Spleen (tissue), 11 donors: ENCODE measurements at regions not wholly inside any gene's neighbourhood (a gene's known extent, or its start where the extent isn't known, plus 50 kb on each side); places are given as distances from the start of the nearest gene placed in this dataset.

Experiments used
- DNase-seq: peaks from one replicate; pipeline ENCODE4 v3.0.0-alpha.2; 2020
- H3K27ac ChIP-seq, 8 donors: fragments of 200-600 bp; sonication (generic) in 7 of 8; 1 replicate in 4 of 8; 2 replicates in 4 of 8; pipeline versions ENCODE4 v1.5.0 to v1.8.0; 2016 to 2021; ENCODE audit warnings: inconsistent platforms in 4 of 8, mild to moderate bottlenecking in 4 of 8, moderate library complexity in 1 of 8
- H3K27me3 ChIP-seq, 7 donors: fragments of 200-600 bp; sonication (generic) in 6 of 7; replicated peaks in 1 of 7; 1 replicate in 4 of 7; 2 replicates in 3 of 7; pipeline versions ENCODE4 v1.5.0 to v1.8.0; 2016 to 2021; ENCODE audit warnings: inconsistent platforms in 3 of 7, mild to moderate bottlenecking in 1 of 7
- H3K36me3 ChIP-seq, 6 donors: fragments of 200-600 bp; sonication (generic) in 5 of 6; 1 replicate in 4 of 6; 2 replicates in 2 of 6; pipeline versions ENCODE4 v1.5.0 to v1.8.0; 2016 to 2021; ENCODE audit warnings: inconsistent platforms in 2 of 6
- H3K4me1 ChIP-seq, 6 donors: fragments of 200-600 bp; sonication (generic) in 5 of 6; 1 replicate in 3 of 6; 2 replicates in 3 of 6; pipeline versions ENCODE4 v1.5.0 to v1.8.0; 2016 to 2021; ENCODE audit warnings: inconsistent platforms in 3 of 6
- H3K4me3 ChIP-seq, 8 donors: fragments of 200-600 bp; sonication (generic) in 7 of 8; 1 replicate in 4 of 8; 2 replicates in 4 of 8; pipeline versions ENCODE4 v1.5.0 to v1.8.0; 2016 to 2021; ENCODE audit warnings: inconsistent platforms in 4 of 8, mild to moderate bottlenecking in 4 of 8, moderate library complexity in 2 of 8
- H3K9me3 ChIP-seq, 8 donors: fragments of 200-600 bp; sonication (generic) in 7 of 8; 1 replicate in 4 of 8; 2 replicates in 4 of 8; pipeline versions ENCODE4 v1.5.0 to v1.8.0; 2016 to 2021; ENCODE audit warnings: inconsistent platforms in 4 of 8
- POLR2A ChIP-seq, 3 donors: fragments of 450-650 bp; IDR thresholded peaks; one replicate each; pipeline ENCODE4 v1.5.1; 2017; ENCODE audit warnings: antibody characterized with exemption in 3 of 3, mild to moderate bottlenecking in 1 of 3
- POLR2AphosphoS5 ChIP-seq, 3 donors: sonication (generic); formaldehyde crosslinking; IDR thresholded peaks; one replicate each; pipeline ENCODE4 v1.5.1; 2017; ENCODE audit warnings: antibody characterized with exemption in 3 of 3
- WGBS, 5 donors: extraction: QIAGEN DNeasy Blood & Tissue Kit in 3 of 5; methylation state at CpG; one replicate each; pipeline versions ENCODE4 v1.1.5 to v1.1.7; 2013 to 2018; 5-methylcytosine and 5-hydroxymethylcytosine counted together
- intact Hi-C: fragments of 100-400 bp; cut with DNase I; formaldehyde crosslinking; loops from one replicate; pipeline ENCODE4 v1.15.0; 2023; ENCODE audit warnings: low total_unique reads
- TF ChIP-seq, protein P1 (sequence below), 11 experiments: fragments of 200-600 bp in 7 of 11; fragments of 450-650 bp in 4 of 11; sonication (generic) in 4 of 11; IDR thresholded peaks in 8 of 11; conservative IDR thresholded peaks in 3 of 11; 1 replicate in 7 of 11; 2 replicates in 4 of 11; pipeline versions ENCODE4 v1.4.0 to v1.8.0; 2016 to 2021; ENCODE audit warnings: antibody characterized with exemption in 11 of 11, inconsistent platforms in 4 of 11, mild to moderate bottlenecking in 1 of 11
- donor health status: healthy with polysubstance abuse.
- donor health status: DM: no; HTN: no; CAD: no; lungs with moderate emphysema.
- donor health status: DM: no; HTN: no; CAD: no.
- donor health status: Bipolar disorder and iron deficiency.
- donor health status: healthy.
- donor health status: DM: no; HTN: no; CAD: no.
- donor health status: DM: yes; HTN: yes; CAD: no.

DNA sequence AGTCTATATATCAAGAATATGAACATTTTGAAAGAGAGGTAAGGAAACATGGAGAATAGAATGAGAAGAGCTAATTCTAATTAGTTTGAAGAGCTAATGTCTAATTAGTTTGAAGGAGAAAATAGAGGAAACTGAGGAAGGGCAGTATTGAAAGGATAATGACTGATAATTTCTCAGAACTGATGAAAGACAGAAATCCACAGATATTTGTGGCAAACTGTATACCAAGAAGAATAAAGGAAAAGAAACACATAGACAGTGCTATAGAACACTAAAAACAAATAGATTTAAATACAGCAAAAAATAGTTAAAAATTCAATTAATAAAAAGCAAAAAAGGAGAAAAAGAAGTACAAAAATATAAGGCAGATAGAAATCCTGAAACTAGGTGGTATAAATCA, 354.4 kb downstream of the QKI start:
- TF ChIP-seq POLR2A (IDR thresholded peaks at IDR 0.05) (no peak), POLR2AphosphoS5 (IDR thresholded peaks at IDR 0.05) (no peak)
- TF ChIP-seq, protein P1, sequence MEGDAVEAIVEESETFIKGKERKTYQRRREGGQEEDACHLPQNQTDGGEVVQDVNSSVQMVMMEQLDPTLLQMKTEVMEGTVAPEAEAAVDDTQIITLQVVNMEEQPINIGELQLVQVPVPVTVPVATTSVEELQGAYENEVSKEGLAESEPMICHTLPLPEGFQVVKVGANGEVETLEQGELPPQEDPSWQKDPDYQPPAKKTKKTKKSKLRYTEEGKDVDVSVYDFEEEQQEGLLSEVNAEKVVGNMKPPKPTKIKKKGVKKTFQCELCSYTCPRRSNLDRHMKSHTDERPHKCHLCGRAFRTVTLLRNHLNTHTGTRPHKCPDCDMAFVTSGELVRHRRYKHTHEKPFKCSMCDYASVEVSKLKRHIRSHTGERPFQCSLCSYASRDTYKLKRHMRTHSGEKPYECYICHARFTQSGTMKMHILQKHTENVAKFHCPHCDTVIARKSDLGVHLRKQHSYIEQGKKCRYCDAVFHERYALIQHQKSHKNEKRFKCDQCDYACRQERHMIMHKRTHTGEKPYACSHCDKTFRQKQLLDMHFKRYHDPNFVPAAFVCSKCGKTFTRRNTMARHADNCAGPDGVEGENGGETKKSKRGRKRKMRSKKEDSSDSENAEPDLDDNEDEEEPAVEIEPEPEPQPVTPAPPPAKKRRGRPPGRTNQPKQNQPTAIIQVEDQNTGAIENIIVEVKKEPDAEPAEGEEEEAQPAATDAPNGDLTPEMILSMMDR (IDR thresholded peaks at IDR 0.05 in 8 of 11, conservative IDR thresholded peaks at IDR 0.05 in 3 of 11) = no peak
- intact Hi-C loops = no loop called here

DNA sequence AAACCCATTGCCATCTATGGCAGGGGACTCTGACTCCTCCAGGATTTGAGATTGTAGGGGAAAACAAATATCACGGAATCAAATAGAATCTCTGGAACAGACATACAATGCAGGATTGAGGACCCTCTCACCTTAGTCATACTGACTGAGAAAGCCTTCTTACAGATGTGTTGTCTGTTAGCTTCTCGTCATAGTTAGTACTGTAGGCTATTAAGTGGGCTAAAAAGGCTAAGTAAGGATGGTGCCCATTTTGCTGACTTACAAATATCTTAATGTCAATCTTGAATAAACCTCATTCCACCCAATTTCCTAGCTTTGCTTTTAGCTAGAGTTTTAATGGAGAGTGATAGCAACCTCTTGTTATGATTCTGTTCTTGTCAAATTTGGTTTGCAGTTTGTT, 352.4 kb downstream of the QKI start:
- Histone ChIP-seq H3K4me1 (no peaks in the 10 kb centered on the region), H3K36me3 (no peaks in the 10 kb centered on the region), H3K4me3 (no peak overlapping the region), H3K27me3 (peaks cover 0 to 3% (median 0%) of the 10 kb centered on the region in 7 donors), H3K9me3 (no peaks in the 10 kb centered on the region), H3K27ac (no peak overlapping the region)
- TF ChIP-seq POLR2A (IDR thresholded peaks at IDR 0.05) (no peak), POLR2AphosphoS5 (IDR thresholded peaks at IDR 0.05) (no peak)
- TF ChIP-seq, protein P1 (IDR thresholded peaks at IDR 0.05 in 8 of 11, conservative IDR thresholded peaks at IDR 0.05 in 3 of 11) = no peak
- DNase-seq = no peak
- WGBS, 5 donors = 92 to 99% (median 94%) methylated on average over 2 of the region's 2 CpGs
- intact Hi-C loops = no loop called here

More for the DNA sequence above, 354.4 kb downstream of the QKI start:
- Histone ChIP-seq H3K4me1 (no peaks in the 10 kb centered on the region), H3K9me3 (no peaks in the 10 kb centered on the region), H3K36me3 (no peaks in the 10 kb centered on the region), H3K4me3 (no peak overlapping the region), H3K27me3 (no peaks in the 10 kb centered on the region), H3K27ac (no peak overlapping the region)
- DNase-seq = no peak

DNA sequence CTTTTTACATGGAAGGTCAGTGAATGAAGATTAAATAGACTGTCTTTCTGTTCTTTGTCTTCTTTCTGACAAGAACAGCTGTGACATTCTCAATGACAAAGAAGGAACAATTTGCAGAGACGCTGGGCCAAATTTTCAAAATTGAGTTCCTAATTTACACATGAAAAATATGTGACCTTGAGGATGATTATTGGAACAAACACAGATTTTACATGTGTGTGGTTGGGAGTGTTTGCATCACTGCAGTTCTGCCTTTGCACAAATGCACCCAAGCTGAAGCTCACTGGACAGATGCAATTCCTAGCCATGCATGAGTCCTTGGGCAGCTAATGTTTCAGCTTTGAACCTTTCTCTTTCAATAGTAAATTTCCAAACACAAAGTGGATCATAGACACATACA, 350.8 kb downstream of the QKI start:
- no peak overlapping the region for H3K4me3 ChIP-seq
- H3K4me1 ChIP-seq = no peaks in the 10 kb centered on the region
- peaks cover 0 to 8% (median 0%) of the 10 kb centered on the region in 7 donors for H3K27me3 ChIP-seq
- H3K9me3 ChIP-seq = no peaks in the 10 kb centered on the region
- TF ChIP-seq POLR2AphosphoS5 (IDR thresholded peaks at IDR 0.05) (no peak), POLR2A (IDR thresholded peaks at IDR 0.05) (no peak)
- TF ChIP-seq, protein P1 (IDR thresholded peaks at IDR 0.05 in 8 of 11, conservative IDR thresholded peaks at IDR 0.05 in 3 of 11) = no peak
- no peak overlapping the region for H3K27ac ChIP-seq
- intact Hi-C loops = no loop called here
- H3K36me3 ChIP-seq = no peaks in the 10 kb centered on the region
- 86 to 97% (median 92%) methylated on average over 1 of the region's 1 CpG for WGBS, 5 donors
- no peak for DNase-seq

DNA sequence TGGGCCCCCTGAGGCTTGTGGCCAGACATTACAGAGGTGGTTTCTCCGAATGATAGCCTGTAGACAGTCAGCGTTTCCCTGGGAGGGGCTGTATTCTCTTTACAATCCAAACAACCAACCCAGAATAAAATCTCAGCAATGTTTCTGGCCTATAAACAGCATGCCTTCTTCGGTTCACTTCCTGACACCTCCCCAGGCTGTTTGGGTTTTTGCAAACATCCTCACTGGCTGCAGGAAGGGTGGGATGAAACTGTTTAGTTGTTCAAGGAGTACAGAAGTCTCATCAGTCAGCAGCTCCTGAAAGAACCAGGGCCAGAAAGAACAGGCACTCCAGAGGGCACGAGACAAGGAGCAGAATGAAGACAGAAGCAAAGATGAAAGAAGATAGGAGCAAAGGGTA, 350.0 kb downstream of the QKI start:
- 52 to 74% (median 64%) methylated on average over 4 of the region's 4 CpGs for WGBS, 5 donors
- DNase-seq = no peak
- no peak overlapping the region for H3K4me3 ChIP-seq
- no peak overlapping the region for H3K27ac ChIP-seq
- H3K36me3 ChIP-seq = no peaks in the 10 kb centered on the region
- H3K27me3 ChIP-seq = peaks cover 0 to 8% (median 0%) of the 10 kb centered on the region in 7 donors
- no peaks in the 10 kb centered on the region for H3K9me3 ChIP-seq
- no peaks in the 10 kb centered on the region for H3K4me1 ChIP-seq
- no peak for TF ChIP-seq POLR2AphosphoS5 (IDR thresholded peaks at IDR 0.05)
- TF ChIP-seq, protein P1 (IDR thresholded peaks at IDR 0.05 in 8 of 11, conservative IDR thresholded peaks at IDR 0.05 in 3 of 11) = no peak
- no peak for TF ChIP-seq POLR2A (IDR thresholded peaks at IDR 0.05)
- intact Hi-C loops = no loop called here
